Central memory CD8-positive, alpha-beta T cell (primary cell): ENCODE measurements at regions not wholly inside any gene's neighbourhood (a gene's known extent, or its start where the extent isn't known, plus 50 kb on each side); places are given as distances from the start of the nearest gene placed in this dataset.

ENCODE experiments used
- ATAC-seq: fragments of 150-1000 bp; cut with Tn5 transposase; replicated peaks from 2 replicates; pipeline ENCODE4 v1.10.0; 2022; ENCODE audit warnings: mild to moderate bottlenecking, moderate FRiP score, moderate number of reproducible peaks; ENCODE audit not compliant: poor library complexity, severe bottlenecking; ENCODE audit errors: extremely low read depth
- DNase-seq, 2 donors: peaks; one replicate each; pipeline ENCODE4 v3.0.0; 2021; ENCODE audit warnings: low spot score in 2 of 2
- H3K27ac Mint-ChIP-seq: one replicate; pipeline ENCODE4 v1.8.0; 2022; ENCODE audit warnings: low read depth, mild to moderate bottlenecking, moderate library complexity, mixed read lengths
- H3K27me3 Mint-ChIP-seq: one replicate; pipeline ENCODE4 v1.8.0; 2022; ENCODE audit warnings: mixed read lengths
- H3K36me3 Mint-ChIP-seq: one replicate; pipeline ENCODE4 v1.8.0; 2022; ENCODE audit warnings: mild to moderate bottlenecking, moderate library complexity, mixed read lengths; ENCODE audit not compliant: insufficient read depth
- H3K4me1 Mint-ChIP-seq: one replicate; pipeline ENCODE4 v1.8.0; 2022; ENCODE audit warnings: mixed read lengths
- H3K4me3 Mint-ChIP-seq: one replicate; pipeline ENCODE4 v1.8.0; 2022; ENCODE audit warnings: mild to moderate bottlenecking, moderate library complexity, mixed read lengths
- H3K9me3 Mint-ChIP-seq: one replicate; pipeline ENCODE4 v1.8.0; 2022; ENCODE audit warnings: mixed read lengths

DNA sequence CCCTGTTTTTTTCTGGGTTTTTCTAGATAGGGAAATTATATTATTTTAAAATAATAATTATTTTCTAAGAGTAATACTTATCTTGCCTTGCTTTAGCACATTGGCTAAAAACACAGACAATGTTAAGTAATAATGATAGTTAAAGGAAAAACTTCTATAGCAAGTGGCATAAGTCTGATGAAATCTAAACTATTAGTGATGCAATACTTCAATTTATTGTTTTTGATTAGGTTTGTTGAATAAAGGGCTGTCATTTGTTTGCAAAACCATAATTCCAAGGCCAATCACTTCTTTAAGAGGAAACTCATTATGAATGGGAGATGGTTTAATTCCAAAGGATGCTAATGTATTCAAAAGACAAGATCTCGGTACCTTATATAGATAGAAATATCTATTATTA lies 293.8 kb upstream of the FBXL7 start:
- no peaks in the 10 kb centered on the region for H3K27me3 Mint-ChIP-seq

DNA sequence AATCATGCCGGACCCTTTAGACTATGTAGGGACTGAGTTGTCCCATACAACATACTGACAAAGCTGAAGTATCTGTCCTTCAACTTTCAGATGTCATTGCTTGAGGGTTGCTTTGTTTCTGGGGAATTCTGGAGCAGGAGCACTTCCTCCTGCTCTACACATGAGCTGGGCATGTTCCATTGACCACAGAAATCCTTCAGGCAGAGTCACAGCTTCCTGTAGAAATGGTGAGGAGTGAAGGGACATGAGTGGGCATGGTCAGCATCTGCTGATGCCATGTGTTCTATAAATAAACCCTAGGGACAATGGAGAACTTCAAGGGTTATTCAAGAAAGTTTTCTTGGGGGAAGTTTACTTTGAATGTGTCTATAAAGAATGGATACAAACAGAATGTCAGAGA lies 296.6 kb upstream of the FBXL7 start:
- no peaks in the 10 kb centered on the region for H3K4me1 Mint-ChIP-seq

More for the DNA sequence above, 293.8 kb upstream of the FBXL7 start:
- H3K4me3 Mint-ChIP-seq = no peak overlapping the region
- H3K27ac Mint-ChIP-seq = no peak overlapping the region
- H3K4me1 Mint-ChIP-seq = no peaks in the 10 kb centered on the region
- no peaks in the 10 kb centered on the region for H3K36me3 Mint-ChIP-seq
- no peak for DNase-seq
- ATAC-seq = no peak
- peaks cover 21% of the 10 kb centered on the region for H3K9me3 Mint-ChIP-seq

DNA sequence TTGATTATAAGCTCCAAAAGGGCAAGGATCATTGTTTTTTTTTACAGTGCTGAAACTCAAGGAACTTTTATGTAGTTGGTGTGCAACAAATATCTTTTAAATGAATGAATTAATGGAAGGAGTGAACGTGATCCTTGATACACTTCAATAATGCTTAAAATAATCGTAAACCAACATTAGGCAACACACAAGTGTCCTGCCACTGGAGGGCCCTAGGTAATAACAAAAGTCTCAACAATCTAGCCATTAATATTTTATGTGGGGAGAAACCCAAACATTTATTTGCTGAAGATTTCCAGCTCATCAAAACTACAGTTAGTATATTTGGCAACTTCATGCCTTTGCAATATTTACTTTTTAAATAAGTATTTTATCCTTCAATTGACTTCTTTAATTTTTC lies 309.0 kb upstream of the FBXL7 start:
- no peaks in the 10 kb centered on the region for H3K27me3 Mint-ChIP-seq
- no peaks in the 10 kb centered on the region for H3K36me3 Mint-ChIP-seq
- H3K27ac Mint-ChIP-seq = no peak overlapping the region
- H3K4me1 Mint-ChIP-seq = no peaks in the 10 kb centered on the region
- peaks cover 9% of the 10 kb centered on the region for H3K9me3 Mint-ChIP-seq
- H3K4me3 Mint-ChIP-seq = no peak overlapping the region
- ATAC-seq (no peak), DNase-seq (no peak)

More for the DNA sequence above, 296.6 kb upstream of the FBXL7 start:
- ATAC-seq (no peak), DNase-seq (no peak)
- Mint-ChIP-seq H3K27ac (no peak overlapping the region), H3K4me3 (no peak overlapping the region), H3K9me3 (peaks cover 20% of the 10 kb centered on the region), H3K36me3 (no peaks in the 10 kb centered on the region), H3K27me3 (no peaks in the 10 kb centered on the region)

DNA sequence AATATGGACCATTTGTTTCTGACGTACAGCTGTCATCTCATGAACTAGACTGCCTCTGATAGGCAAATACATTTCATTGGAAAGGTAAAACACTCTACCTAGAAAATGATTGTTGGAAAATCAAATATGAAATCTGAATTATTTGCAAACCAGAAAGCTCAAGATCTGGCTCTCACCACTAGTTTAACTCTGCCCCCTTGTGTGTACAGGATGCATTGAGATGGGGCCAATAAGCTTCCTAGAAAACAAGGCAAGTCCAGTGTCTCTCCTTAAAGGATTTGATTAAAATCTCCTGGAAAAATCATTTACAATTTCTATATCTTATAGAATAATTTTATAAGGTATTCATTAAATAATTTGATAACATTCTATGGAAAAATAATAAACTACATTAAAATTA lies 311.9 kb upstream of the ANKH start:
- no peaks in the 10 kb centered on the region for H3K4me1 Mint-ChIP-seq
- no peak for ATAC-seq
- H3K27ac Mint-ChIP-seq = no peak overlapping the region
- DNase-seq = no peak
- H3K27me3 Mint-ChIP-seq = no peaks in the 10 kb centered on the region
- no peaks in the 10 kb centered on the region for H3K36me3 Mint-ChIP-seq
- H3K9me3 Mint-ChIP-seq = no peaks in the 10 kb centered on the region
- H3K4me3 Mint-ChIP-seq = no peak overlapping the region

DNA sequence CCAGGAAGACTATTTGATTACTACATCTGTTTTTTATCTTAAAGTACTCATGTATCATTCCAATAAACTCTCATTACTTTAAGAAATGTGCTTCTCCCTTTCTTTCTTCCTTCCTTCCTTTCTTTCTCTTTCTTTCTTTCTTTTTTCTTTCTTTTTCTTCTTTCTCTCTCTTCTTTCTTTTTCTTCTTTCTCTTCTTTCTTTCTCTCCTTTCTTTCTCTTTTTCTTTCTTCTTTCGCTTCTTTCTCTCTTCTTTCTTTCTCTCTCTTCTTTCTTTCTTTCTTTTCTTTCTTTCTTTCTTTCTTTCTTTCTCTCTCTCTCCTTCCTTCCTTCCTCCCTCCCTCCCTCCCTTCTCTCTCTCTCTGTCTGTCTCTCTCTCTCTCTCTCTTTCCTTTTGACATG lies 298.6 kb upstream of the ANKH start:
- Mint-ChIP-seq H3K27ac (no peak overlapping the region), H3K4me3 (no peak overlapping the region), H3K9me3 (peaks cover 18% of the 10 kb centered on the region), H3K36me3 (no peaks in the 10 kb centered on the region), H3K27me3 (no peaks in the 10 kb centered on the region), H3K4me1 (no peaks in the 10 kb centered on the region)
- no peak for ATAC-seq
- no peak for DNase-seq

DNA sequence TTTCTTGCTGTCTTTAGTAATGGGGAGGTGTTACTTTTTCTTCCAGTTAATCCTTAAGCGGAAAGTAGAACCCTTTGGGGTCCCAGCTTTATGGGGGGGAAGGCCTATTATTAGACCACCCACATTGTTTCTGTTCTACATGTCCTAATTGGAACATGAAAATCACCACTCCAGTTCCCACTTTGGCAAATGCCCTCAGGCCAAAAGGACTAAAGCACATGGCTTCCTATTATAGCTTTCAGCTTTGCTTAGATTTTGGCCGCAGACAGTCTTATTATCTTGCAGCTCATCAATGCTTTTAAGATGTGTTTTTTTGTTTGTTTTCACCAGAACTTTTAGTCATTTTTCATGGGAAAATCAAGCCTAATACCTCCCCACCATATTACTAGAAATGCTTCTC lies 296.8 kb upstream of the ANKH start:
- ATAC-seq = no peak
- H3K27ac Mint-ChIP-seq = no peak overlapping the region
- H3K27me3 Mint-ChIP-seq = no peaks in the 10 kb centered on the region
- H3K9me3 Mint-ChIP-seq = peaks cover 28% of the 10 kb centered on the region
- H3K4me3 Mint-ChIP-seq = no peak overlapping the region
- no peaks in the 10 kb centered on the region for H3K36me3 Mint-ChIP-seq
- no peaks in the 10 kb centered on the region for H3K4me1 Mint-ChIP-seq
- DNase-seq = no peak

DNA sequence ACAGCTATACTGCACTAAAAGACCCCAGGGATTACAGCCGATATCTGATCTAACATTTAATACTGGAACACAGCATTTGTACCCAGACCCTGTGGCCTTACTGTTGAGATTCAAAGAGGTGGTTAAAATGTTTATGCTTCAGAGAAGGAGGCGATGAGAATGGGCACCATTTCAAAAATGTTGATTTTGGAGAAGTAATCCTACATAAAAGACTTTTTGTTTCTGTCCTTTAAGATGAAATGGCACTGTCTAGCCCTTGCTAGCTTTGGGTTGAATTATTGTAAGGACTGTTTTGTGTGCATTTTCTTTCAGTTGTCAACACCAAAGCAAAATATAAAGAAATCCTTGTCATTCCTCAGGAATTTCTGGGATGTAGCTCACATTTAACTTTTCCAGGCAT lies 288.5 kb upstream of the ANKH start:
- no peaks in the 10 kb centered on the region for H3K4me1 Mint-ChIP-seq
- no peak overlapping the region for H3K4me3 Mint-ChIP-seq
- DNase-seq (no peak), ATAC-seq (no peak)
- H3K27ac Mint-ChIP-seq = no peak overlapping the region
- H3K27me3 Mint-ChIP-seq = no peaks in the 10 kb centered on the region
- peaks cover 44% of the 10 kb centered on the region for H3K9me3 Mint-ChIP-seq
- H3K36me3 Mint-ChIP-seq = no peaks in the 10 kb centered on the region

DNA sequence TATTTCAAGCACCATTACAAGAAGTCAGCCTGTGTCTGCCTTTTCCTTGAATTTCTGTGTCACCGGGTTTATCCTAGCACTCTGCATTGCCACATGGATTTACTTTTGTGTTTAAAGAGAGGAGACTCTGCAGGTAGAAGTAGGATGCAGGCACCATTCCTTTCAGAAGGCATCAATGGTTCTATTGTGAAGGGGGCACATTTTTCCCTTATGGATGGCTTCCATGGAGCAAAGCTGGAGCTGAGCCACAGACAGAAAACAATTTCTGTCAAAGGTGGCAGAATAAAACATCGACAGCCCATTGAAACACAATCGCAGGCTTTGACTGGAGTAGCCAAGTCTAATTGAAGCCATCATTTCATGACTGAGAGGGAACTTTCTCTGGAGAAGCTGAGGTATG lies 288.0 kb upstream of the ANKH start:
- peaks cover 41% of the 10 kb centered on the region for H3K9me3 Mint-ChIP-seq
- H3K4me3 Mint-ChIP-seq = no peak overlapping the region
- H3K36me3 Mint-ChIP-seq = no peaks in the 10 kb centered on the region

DNA sequence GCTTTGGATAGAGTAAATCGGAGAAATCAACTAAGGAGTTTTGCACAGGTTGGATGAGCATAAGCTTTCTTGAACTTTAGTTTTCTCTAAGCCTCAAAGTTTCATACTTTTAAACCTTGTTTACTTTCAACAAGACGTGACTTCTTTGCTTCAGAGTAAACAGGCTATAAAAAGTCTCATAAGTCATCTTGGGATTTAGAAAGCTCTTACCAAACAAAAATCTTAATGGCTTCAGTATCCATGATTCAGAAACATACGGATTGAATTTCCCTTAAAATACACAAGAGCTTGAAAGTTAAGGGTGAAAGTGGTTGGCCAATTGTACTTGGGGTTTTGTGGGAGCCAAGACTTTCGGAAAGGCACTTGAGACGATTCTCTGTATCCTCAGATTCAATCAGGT lies 270.9 kb upstream of the ANKH start:
- no peaks in the 10 kb centered on the region for H3K36me3 Mint-ChIP-seq
- no peaks in the 10 kb centered on the region for H3K27me3 Mint-ChIP-seq
- DNase-seq (no peak), ATAC-seq (no peak)
- H3K4me3 Mint-ChIP-seq = no peak overlapping the region
- no peak overlapping the region for H3K27ac Mint-ChIP-seq
- peaks cover 7% of the 10 kb centered on the region for H3K9me3 Mint-ChIP-seq
- no peaks in the 10 kb centered on the region for H3K4me1 Mint-ChIP-seq

More for the DNA sequence above, 288.0 kb upstream of the ANKH start:
- no peak overlapping the region for H3K27ac Mint-ChIP-seq
- no peaks in the 10 kb centered on the region for H3K27me3 Mint-ChIP-seq
- H3K4me1 Mint-ChIP-seq = no peaks in the 10 kb centered on the region
- DNase-seq = no peak
- no peak for ATAC-seq

DNA sequence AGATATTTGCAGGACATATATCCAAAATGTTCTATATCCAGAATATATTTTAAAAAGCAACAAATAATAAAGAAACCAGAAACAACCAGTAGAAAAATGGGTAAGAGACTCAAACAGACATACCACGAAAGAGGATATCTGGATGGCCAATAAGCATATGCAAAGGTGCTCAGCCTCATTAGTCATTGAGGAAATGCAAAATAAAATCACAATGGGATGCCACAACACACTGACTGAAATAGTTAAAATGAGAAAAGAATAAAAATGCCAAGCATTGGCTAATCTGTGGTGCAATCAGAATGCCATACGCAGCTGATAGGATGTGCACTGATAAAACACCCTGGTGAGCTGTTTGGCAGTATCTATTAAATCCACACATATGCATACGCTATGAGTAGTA lies 265.8 kb upstream of the ANKH start:
- Mint-ChIP-seq H3K9me3 (peaks cover 16% of the 10 kb centered on the region), H3K27me3 (peaks cover 12% of the 10 kb centered on the region), H3K4me1 (no peaks in the 10 kb centered on the region), H3K27ac (no peak overlapping the region), H3K4me3 (no peak overlapping the region), H3K36me3 (no peaks in the 10 kb centered on the region)
- ATAC-seq (no peak), DNase-seq (no peak)

DNA sequence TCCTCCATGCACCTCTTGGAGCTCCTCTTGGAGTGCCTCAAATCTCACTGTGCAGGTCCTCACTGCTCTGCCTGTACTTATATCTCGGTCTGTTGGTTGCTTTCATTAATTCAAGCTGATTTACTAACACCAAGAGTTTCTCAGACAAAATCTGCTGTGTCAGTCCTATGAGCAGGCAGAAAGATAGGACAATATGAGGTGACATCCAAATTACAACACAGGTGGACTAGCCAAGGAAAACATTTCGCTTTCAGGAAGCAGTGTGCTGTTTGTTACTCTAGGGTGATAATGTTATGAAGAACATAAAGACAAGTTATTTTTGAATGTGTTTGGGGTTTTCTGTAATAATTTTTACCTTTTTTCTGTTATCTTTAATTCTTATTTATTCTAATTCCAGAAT lies 264.1 kb upstream of the ANKH start:
- DNase-seq (no peak), ATAC-seq (no peak)
- Mint-ChIP-seq H3K27me3 (peaks cover 12% of the 10 kb centered on the region), H3K36me3 (no peaks in the 10 kb centered on the region), H3K4me3 (no peak overlapping the region), H3K4me1 (no peaks in the 10 kb centered on the region), H3K27ac (no peak overlapping the region), H3K9me3 (peaks cover 16% of the 10 kb centered on the region)

DNA sequence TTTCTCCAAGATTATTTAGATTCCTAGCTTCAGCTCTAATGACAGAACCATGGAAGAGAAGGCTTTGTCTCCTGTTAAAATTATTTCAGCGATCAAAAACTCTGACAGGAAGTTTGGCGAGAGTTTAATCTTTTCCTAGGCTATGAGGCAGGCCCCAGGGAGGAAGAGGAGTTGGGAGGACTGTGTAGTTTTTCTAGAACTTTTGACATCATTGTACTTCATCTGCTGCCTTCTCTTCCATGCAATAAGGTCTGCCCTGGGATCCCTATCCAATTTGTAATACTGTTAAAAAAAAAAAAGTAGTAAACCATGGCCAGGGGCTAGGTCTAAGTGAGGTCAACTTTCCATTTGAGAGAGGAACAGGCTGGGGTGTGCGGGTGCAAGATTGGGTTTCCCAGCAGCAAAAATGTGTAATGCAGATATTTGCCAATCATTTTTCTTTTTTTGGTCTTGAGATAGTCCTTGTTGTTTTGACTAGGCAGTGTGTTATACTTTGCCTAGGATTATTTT lies 261.9 kb upstream of the ANKH start:
- no peak overlapping the region for H3K27ac Mint-ChIP-seq
- peaks cover 14% of the 10 kb centered on the region for H3K9me3 Mint-ChIP-seq
- ATAC-seq (no peak), DNase-seq (no peak)
- peaks cover 12% of the 10 kb centered on the region for H3K27me3 Mint-ChIP-seq
- H3K4me1 Mint-ChIP-seq = no peaks in the 10 kb centered on the region
- H3K4me3 Mint-ChIP-seq = no peak overlapping the region
- no peaks in the 10 kb centered on the region for H3K36me3 Mint-ChIP-seq

DNA sequence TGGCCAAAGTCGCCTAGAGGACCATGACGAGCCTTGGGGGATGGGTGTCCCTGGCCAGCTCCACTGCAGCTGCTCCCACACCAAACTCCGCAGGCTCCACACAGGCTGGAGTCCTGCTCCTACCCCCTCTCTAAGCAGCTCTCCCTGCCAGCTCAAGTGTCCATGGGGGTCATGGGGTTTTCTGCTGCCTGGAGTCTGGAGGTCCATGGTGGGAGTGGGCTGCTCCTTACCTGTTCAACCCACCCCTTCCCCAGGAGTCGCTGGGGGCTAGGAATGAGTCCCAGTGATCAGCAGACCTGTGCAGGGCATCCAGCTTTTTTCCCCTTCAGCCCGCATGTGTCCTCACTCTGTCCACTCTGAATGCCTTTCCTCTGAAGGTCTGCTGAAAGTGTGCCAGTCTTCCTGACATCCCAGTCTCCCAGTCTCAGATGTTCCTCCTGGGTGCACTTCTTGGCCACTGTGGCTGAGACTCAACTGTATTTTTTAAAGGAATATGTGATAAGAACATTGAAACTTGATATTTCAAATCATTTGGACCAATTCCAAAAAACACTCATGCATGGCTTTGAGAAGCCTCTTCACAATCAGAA lies 261.3 kb upstream of the ANKH start:
- ATAC-seq (no peak), DNase-seq (no peak)
- H3K9me3 Mint-ChIP-seq = peaks cover 14% of the 10 kb centered on the region
- H3K4me1 Mint-ChIP-seq = no peaks in the 10 kb centered on the region
- peaks cover 12% of the 10 kb centered on the region for H3K27me3 Mint-ChIP-seq
- no peak overlapping the region for H3K27ac Mint-ChIP-seq
- H3K4me3 Mint-ChIP-seq = no peak overlapping the region
- H3K36me3 Mint-ChIP-seq = no peaks in the 10 kb centered on the region
